ENCODE measurements at regions not wholly inside any gene's neighbourhood (a gene's known extent, or its start where the extent isn't known, plus 50 kb on each side); places are given as distances from the start of the nearest gene placed in this dataset.

- TF ChIP-seq ZSCAN18 (CRISPR knock-in tag; IDR thresholded peaks at IDR 0.05) (no peak), ZBTB21 (CRISPR knock-in tag; IDR thresholded peaks at IDR 0.05; ENCODE audit: borderline replicate concordance) (no peak), CTCF (IDR thresholded peaks at IDR 0.05) (no peak), MYBL2 (CRISPR knock-in tag; IDR thresholded peaks at IDR 0.05) (no peak), MAX (CRISPR knock-in tag; IDR thresholded peaks at IDR 0.05) (no peak), ESRRA (CRISPR knock-in tag; IDR thresholded peaks at IDR 0.05; ENCODE audit: borderline replicate concordance) (no peak), ERG (CRISPR knock-in tag; IDR thresholded peaks at IDR 0.05) (no peak), ZNF396 (CRISPR knock-in tag; IDR thresholded peaks at IDR 0.05; ENCODE audit: borderline replicate concordance) (no peak), KAT7 (CRISPR knock-in tag; IDR thresholded peaks at IDR 0.05; ENCODE audit: borderline replicate concordance) (no peak), NR3C1 (CRISPR knock-in tag; conservative IDR thresholded peaks at IDR 0.05; ENCODE audit: low read depth) (no peak), TCF7 (CRISPR knock-in tag; IDR thresholded peaks at IDR 0.05; ENCODE audit: low read depth) (no peak), CREB1 (CRISPR knock-in tag; IDR thresholded peaks at IDR 0.05) (no peak)
Observed at GRCh38 chr3:162996368-162996767, 1499.8 kb downstream of the OTOL1 start.

Data from WTC11 (cell line).